ENCODE measurements at regions not wholly inside any gene's neighbourhood (a gene's known extent, or its start where the extent isn't known, plus 50 kb on each side); places are given as distances from the start of the nearest gene placed in this dataset.

DNA sequence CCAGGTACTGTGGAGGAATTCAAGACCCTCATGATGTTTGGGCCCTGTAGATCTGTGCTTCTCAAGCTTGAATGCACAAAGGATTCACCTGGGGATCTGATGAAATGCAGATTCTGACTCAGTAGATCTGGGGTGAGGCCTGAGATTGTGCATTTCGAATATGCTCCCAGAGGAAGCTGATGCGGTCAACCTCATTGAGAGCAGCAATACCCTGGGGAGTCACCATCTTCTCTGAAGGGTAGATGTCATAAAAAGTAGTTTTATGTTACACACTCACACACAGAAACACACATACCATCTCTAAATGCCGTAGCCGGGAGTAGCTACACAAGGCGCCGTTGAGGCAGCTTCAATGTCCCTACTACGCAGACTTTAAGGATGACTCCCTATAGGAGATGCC lies 55.8 kb upstream of the CPEB4 start:
- no peaks in the 10 kb centered on the region for H3K4me1 ChIP-seq
- no peaks in the 10 kb centered on the region for H3K36me3 ChIP-seq
- no peak for TF ChIP-seq POLR2AphosphoS5 (IDR thresholded peaks at IDR 0.05)
- 96% methylated on average over 7 of the region's 7 CpGs for WGBS
- H3K27ac ChIP-seq: no peak overlapping the region
- DNase-seq (ENCODE audit: low spot score in 2 of 2): no peak
- no peak overlapping the region for H3K4me3 ChIP-seq
- no peaks in the 10 kb centered on the region for H3K27me3 ChIP-seq
- no peaks in the 10 kb centered on the region for H3K9me3 ChIP-seq

DNA sequence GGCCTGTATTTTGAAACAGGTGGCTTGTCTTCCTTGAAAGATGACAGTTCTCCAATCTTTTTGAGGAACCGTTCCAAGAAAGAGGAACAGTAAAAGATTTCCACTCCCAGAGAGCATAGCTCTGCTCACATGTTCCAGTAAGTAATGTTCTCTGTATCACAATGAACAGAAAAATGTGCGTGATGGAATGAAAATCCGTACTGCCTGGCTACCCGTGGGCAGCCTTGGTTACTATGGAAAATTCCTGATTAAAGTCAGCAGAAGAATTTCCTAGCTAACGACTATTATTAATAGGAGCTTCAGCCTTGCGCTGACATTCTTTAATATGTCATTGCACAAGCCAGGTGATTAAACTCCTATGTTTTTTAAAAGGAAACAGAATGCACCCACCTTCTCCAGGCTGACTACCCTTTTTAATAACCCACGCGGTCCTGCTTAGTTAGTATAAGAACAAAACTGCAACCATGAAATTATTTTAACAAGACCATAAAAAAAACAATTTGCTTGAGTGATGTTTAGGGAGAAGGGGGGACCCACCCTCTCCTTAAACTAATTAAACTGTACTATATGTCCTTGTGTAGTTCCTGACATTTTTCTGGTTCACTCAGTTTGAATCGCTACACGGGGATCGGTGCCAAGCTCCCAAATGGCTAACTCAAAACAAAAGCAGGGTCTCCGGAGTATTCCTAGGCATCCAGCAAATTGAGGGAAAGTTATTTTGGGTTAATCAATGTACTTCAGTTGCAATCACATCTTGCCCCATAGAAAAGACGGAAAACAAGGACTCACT lies 54.8 kb upstream of the CPEB4 start:
- TF ChIP-seq POLR2AphosphoS5 (IDR thresholded peaks at IDR 0.05): no peak
- no peak for TF ChIP-seq POLR2A (IDR thresholded peaks at IDR 0.05)
- TF ChIP-seq, protein P1, sequence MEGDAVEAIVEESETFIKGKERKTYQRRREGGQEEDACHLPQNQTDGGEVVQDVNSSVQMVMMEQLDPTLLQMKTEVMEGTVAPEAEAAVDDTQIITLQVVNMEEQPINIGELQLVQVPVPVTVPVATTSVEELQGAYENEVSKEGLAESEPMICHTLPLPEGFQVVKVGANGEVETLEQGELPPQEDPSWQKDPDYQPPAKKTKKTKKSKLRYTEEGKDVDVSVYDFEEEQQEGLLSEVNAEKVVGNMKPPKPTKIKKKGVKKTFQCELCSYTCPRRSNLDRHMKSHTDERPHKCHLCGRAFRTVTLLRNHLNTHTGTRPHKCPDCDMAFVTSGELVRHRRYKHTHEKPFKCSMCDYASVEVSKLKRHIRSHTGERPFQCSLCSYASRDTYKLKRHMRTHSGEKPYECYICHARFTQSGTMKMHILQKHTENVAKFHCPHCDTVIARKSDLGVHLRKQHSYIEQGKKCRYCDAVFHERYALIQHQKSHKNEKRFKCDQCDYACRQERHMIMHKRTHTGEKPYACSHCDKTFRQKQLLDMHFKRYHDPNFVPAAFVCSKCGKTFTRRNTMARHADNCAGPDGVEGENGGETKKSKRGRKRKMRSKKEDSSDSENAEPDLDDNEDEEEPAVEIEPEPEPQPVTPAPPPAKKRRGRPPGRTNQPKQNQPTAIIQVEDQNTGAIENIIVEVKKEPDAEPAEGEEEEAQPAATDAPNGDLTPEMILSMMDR (IDR thresholded peaks at IDR 0.05): no peak
- no peak for TF ChIP-seq EP300 (IDR thresholded peaks at IDR 0.05)
- Histone ChIP-seq H3K9me3 (no peaks in the 10 kb centered on the region), H3K27me3 (no peaks in the 10 kb centered on the region), H3K4me3 (no peak overlapping the region), H3K36me3 (no peaks in the 10 kb centered on the region), H3K4me1 (no peaks in the 10 kb centered on the region), H3K27ac (no peak overlapping the region)
- DNase-seq (ENCODE audit: low spot score in 2 of 2): no peak
- 54% methylated on average over 13 of the region's 13 CpGs for WGBS

DNA sequence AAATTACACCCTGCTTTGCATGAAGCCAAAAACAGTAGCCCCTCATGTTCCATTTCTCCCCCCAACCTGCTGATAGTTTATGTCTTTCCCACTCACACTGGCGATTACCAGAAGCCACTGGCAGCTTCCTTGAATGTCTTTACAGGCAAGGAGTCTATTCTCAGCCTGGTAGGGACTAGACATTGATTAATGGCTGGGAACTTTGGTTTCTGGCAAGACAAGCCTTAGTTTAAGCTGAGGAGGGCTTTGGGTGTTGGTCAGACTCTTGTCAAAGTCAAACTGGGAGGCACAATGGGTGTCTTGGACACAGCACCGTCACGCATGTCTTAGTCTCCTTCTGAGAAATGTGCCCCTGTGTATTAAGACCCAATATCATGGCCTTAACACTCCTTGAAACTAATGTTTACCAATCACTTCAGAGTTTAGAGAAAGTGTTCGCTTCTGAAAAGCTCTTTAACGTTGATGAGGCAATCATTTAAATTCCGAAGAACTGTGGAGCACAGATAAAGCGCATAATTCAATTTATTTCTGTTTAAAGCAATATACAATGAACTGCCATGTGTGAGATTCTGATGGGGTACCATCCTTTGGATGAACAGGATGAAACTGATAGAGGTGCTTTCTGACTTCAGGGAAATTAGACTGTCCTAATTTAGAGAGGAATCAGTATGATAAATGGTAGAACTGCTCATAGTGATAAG lies 53.9 kb upstream of the CPEB4 start:
- Histone ChIP-seq H3K4me1 (no peaks in the 10 kb centered on the region), H3K4me3 (no peak overlapping the region), H3K36me3 (no peaks in the 10 kb centered on the region), H3K9me3 (no peaks in the 10 kb centered on the region), H3K27ac (no peak overlapping the region), H3K27me3 (no peaks in the 10 kb centered on the region)
- no peak for DNase-seq (ENCODE audit: low spot score in 2 of 2)
- no peak for TF ChIP-seq POLR2AphosphoS5 (IDR thresholded peaks at IDR 0.05)
- TF ChIP-seq EP300 (IDR thresholded peaks at IDR 0.05): no peak
- TF ChIP-seq POLR2A (IDR thresholded peaks at IDR 0.05): no peak
- TF ChIP-seq, protein P1 (IDR thresholded peaks at IDR 0.05): no peak
- 86% methylated on average over 7 of the region's 7 CpGs for WGBS

DNA sequence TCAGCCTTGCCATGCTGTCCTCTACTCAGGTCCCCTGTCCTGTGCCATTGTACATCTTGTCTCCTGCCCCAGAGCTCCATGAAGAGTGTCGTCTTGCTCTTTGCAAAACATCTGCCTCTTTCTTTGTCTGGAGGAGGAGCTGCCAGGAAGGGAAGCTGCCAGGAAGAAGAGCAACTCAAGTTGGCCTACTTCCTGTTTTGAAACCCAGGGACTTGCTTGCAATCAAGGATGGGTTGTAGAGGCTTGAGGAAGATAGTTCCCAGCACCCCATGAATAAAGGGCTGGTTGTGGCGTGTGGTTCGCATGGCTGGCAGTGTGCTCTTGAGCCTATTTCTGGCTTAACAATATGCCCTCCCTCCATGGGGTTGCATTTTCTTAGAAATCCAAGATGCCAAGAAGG lies 53.0 kb upstream of the CPEB4 start:
- 90% methylated on average over 3 of the region's 3 CpGs for WGBS
- no peak for TF ChIP-seq EP300 (IDR thresholded peaks at IDR 0.05)
- no peak for TF ChIP-seq POLR2AphosphoS5 (IDR thresholded peaks at IDR 0.05)
- TF ChIP-seq, protein P1 (IDR thresholded peaks at IDR 0.05): no peak
- no peak for TF ChIP-seq POLR2A (IDR thresholded peaks at IDR 0.05)
- DNase-seq (ENCODE audit: low spot score in 2 of 2): no peak
- Histone ChIP-seq H3K36me3 (no peaks in the 10 kb centered on the region), H3K4me1 (no peaks in the 10 kb centered on the region), H3K9me3 (no peaks in the 10 kb centered on the region), H3K27me3 (no peaks in the 10 kb centered on the region), H3K27ac (no peak overlapping the region), H3K4me3 (no peak overlapping the region)

DNA sequence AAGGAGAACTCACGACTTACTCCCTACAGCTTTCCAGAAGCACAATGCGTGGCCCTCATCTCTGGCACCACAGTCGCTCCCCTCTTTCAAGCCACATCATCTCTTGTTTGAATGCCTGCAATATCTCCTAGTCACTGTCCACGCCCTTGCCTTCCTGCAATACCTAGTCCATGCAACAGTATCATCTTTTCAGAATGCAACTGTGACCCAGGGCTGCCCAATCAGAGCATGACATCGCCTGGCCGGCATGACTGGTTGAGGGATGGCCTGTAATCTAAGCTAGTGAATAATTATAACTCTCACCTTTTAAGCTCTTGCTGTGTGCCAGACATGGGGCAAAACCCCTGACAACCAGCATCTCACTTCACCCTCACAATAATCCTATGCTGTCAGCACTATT lies 52.5 kb upstream of the CPEB4 start:
- Histone ChIP-seq H3K36me3 (no peaks in the 10 kb centered on the region), H3K4me3 (no peak overlapping the region), H3K27ac (no peak overlapping the region), H3K4me1 (no peaks in the 10 kb centered on the region), H3K27me3 (no peaks in the 10 kb centered on the region), H3K9me3 (no peaks in the 10 kb centered on the region)
- no peak for DNase-seq (ENCODE audit: low spot score in 2 of 2)
- no peak for TF ChIP-seq POLR2A (IDR thresholded peaks at IDR 0.05)
- no peak for TF ChIP-seq POLR2AphosphoS5 (IDR thresholded peaks at IDR 0.05)
- TF ChIP-seq, protein P1 (IDR thresholded peaks at IDR 0.05): no peak
- no peak for TF ChIP-seq EP300 (IDR thresholded peaks at IDR 0.05)
- 65% methylated on average over 6 of the region's 6 CpGs for WGBS

All from suprapubic skin (tissue), 4 donors.